ENCODE measurements at regions not wholly inside any gene's neighbourhood (a gene's known extent, or its start where the extent isn't known, plus 50 kb on each side); places are given as distances from the start of the nearest gene placed in this dataset.
"Not testable (repeated sequence)": the region's sequence is repeated elsewhere in the genome, so short reads cannot be mapped to it uniquely, and the experiment has no call there.

DNA sequence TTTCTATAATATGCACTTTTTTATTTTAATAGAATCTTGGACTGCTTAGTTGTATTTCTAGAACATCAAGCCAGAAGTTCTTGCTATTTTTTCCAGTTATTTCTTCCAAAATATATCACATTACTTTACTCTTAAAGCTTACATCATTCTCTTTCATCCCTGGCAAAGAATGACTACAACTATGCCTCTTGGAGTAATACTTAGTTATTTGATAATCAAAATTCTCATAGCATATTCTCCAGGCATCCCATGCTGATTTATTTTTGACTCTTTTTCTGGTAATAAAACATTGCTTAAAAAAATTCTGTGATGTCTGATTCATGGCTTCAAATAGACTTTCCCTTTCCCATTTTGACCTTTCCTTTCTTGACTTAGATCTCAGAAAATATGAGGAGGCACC, 118.7 kb upstream of the TSPAN8 start:
- peaks cover 9% of the 10 kb centered on the region for H3K9me3 Mint-ChIP-seq (ENCODE audit: low read depth)
- DNase-seq (ENCODE audit: low spot score, unreplicated experiment): no peak
- peaks cover 1% of the 10 kb centered on the region for H3K4me1 Mint-ChIP-seq (ENCODE audit: low read depth)
- no peaks in the 10 kb centered on the region for H3K36me3 Mint-ChIP-seq (ENCODE audit: insufficient read depth)
- H3K27me3 Mint-ChIP-seq: no peaks in the 10 kb centered on the region
- H3K27ac Mint-ChIP-seq: no peak overlapping the region
- TF ChIP-seq, protein P1, sequence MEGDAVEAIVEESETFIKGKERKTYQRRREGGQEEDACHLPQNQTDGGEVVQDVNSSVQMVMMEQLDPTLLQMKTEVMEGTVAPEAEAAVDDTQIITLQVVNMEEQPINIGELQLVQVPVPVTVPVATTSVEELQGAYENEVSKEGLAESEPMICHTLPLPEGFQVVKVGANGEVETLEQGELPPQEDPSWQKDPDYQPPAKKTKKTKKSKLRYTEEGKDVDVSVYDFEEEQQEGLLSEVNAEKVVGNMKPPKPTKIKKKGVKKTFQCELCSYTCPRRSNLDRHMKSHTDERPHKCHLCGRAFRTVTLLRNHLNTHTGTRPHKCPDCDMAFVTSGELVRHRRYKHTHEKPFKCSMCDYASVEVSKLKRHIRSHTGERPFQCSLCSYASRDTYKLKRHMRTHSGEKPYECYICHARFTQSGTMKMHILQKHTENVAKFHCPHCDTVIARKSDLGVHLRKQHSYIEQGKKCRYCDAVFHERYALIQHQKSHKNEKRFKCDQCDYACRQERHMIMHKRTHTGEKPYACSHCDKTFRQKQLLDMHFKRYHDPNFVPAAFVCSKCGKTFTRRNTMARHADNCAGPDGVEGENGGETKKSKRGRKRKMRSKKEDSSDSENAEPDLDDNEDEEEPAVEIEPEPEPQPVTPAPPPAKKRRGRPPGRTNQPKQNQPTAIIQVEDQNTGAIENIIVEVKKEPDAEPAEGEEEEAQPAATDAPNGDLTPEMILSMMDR (IDR thresholded peaks at IDR 0.05; ENCODE audit: unreplicated experiment): no peak
- H3K4me3 Mint-ChIP-seq (ENCODE audit: low read depth): no peak overlapping the region

DNA sequence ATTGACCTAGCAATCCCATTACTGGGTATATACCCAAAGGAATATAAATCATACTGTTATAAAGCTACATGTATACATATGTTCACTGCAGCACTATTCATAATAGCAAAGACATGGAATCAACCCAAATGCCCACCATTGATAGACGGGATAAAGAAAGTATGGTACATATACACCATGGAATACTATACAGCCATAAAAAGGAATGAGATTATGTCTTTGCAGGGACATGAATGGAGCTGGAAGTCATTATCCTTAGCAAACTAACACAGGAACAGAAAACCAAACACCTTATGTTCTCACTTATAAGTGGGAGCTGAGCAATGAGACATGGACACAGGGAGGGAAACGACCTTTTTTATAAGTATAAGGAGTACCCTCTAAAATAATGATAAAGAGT, 113.0 kb upstream of the TSPAN8 start:
- not testable (repeated sequence) for H3K27ac Mint-ChIP-seq; H3K36me3 Mint-ChIP-seq (ENCODE audit: insufficient read depth); H3K4me3 Mint-ChIP-seq (ENCODE audit: low read depth); DNase-seq (ENCODE audit: low spot score, unreplicated experiment); H3K4me1 Mint-ChIP-seq (ENCODE audit: low read depth); H3K27me3 Mint-ChIP-seq
- peaks cover 17% of the 10 kb centered on the region for H3K9me3 Mint-ChIP-seq (ENCODE audit: low read depth)

DNA sequence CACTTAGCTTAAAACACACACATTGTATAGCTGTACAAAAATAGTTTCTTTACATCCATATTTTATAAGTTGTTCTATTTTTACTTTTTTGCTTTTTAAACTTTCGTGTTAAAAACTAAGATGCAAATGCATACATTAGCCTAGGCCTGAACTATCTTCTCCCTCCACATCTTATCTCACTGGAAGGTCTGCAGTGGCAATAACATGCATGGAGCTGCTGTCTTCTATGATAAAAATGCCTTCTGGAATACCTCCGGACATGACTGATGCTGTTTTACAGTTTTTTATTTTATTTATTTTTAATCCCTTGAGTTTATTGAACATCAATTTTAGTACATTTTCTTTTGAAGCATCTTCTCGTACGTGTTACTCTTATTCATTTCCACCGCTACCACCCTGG, 112.3 kb upstream of the TSPAN8 start:
- H3K4me1 Mint-ChIP-seq (ENCODE audit: low read depth): peaks cover 8% of the 10 kb centered on the region
- TF ChIP-seq, protein P1 (IDR thresholded peaks at IDR 0.05; ENCODE audit: unreplicated experiment): no peak
- H3K9me3 Mint-ChIP-seq (ENCODE audit: low read depth): peaks cover 17% of the 10 kb centered on the region
- no peak for DNase-seq (ENCODE audit: low spot score, unreplicated experiment)
- H3K36me3 Mint-ChIP-seq (ENCODE audit: insufficient read depth): no peaks in the 10 kb centered on the region
- H3K27ac Mint-ChIP-seq: no peak overlapping the region
- no peak overlapping the region for H3K4me3 Mint-ChIP-seq (ENCODE audit: low read depth)
- no peaks in the 10 kb centered on the region for H3K27me3 Mint-ChIP-seq

- no peak overlapping the region for H3K4me3 Mint-ChIP-seq (ENCODE audit: low read depth)
- no peaks in the 10 kb centered on the region for H3K27me3 Mint-ChIP-seq
- H3K9me3 Mint-ChIP-seq (ENCODE audit: low read depth): peaks cover 17% of the 10 kb centered on the region
- H3K27ac Mint-ChIP-seq: no peak overlapping the region
- H3K4me1 Mint-ChIP-seq (ENCODE audit: low read depth): peaks cover 8% of the 10 kb centered on the region
- TF ChIP-seq, protein P1 (IDR thresholded peaks at IDR 0.05; ENCODE audit: unreplicated experiment): no peak
- no peaks in the 10 kb centered on the region for H3K36me3 Mint-ChIP-seq (ENCODE audit: insufficient read depth)
- no peak for DNase-seq (ENCODE audit: low spot score, unreplicated experiment)
These were observed 111.4 kb upstream of the TSPAN8 start for GRCh38 chr12:71269281-71269598.

GRCh38 chr12:71268598-71269280, 110.9 kb upstream of the TSPAN8 start:
- Mint-ChIP-seq H3K27ac (peak overlapping the region; percentile 29), H3K36me3 (ENCODE audit: insufficient read depth) (no peaks in the 10 kb centered on the region), H3K4me3 (ENCODE audit: low read depth) (no peak overlapping the region), H3K27me3 (no peaks in the 10 kb centered on the region), H3K9me3 (ENCODE audit: low read depth) (peaks cover 16% of the 10 kb centered on the region), H3K4me1 (ENCODE audit: low read depth) (peaks cover 8% of the 10 kb centered on the region)
- TF ChIP-seq, protein P1 (IDR thresholded peaks at IDR 0.05; ENCODE audit: unreplicated experiment): no peak
- no peak for DNase-seq (ENCODE audit: low spot score, unreplicated experiment)

GRCh38 chr12:71266606-71267005, 108.8 kb upstream of the TSPAN8 start:
- H3K9me3 Mint-ChIP-seq (ENCODE audit: low read depth): peaks cover 14% of the 10 kb centered on the region
- no peak overlapping the region for H3K27ac Mint-ChIP-seq
- DNase-seq (ENCODE audit: low spot score, unreplicated experiment): no peak
- no peaks in the 10 kb centered on the region for H3K27me3 Mint-ChIP-seq
- H3K4me3 Mint-ChIP-seq (ENCODE audit: low read depth): no peak overlapping the region
- TF ChIP-seq, protein P1 (IDR thresholded peaks at IDR 0.05; ENCODE audit: unreplicated experiment): no peak
- H3K4me1 Mint-ChIP-seq (ENCODE audit: low read depth): peaks cover 8% of the 10 kb centered on the region
- no peaks in the 10 kb centered on the region for H3K36me3 Mint-ChIP-seq (ENCODE audit: insufficient read depth)

DNA sequence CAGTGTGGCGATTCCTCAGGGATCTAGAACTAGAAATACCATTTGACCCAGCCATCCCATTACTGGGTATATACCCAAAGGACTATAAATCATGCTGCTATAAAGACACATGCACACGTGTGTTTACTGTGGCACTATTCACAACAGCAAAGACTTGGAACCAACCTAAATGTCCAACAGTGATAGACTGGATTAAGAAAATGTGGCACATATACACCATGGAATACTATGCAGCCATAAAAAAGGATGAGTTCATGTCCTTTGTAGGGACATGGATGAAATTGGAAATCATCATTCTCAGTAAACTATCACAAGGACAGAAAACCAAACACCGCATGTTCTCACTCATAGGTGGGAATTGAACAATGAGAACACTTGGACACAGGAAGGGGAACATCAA, 107.9 kb upstream of the TSPAN8 start:
- H3K4me1 Mint-ChIP-seq (ENCODE audit: low read depth); H3K27me3 Mint-ChIP-seq; H3K4me3 Mint-ChIP-seq (ENCODE audit: low read depth); H3K36me3 Mint-ChIP-seq (ENCODE audit: insufficient read depth); H3K27ac Mint-ChIP-seq; DNase-seq (ENCODE audit: low spot score, unreplicated experiment): not testable (repeated sequence)
- peaks cover 13% of the 10 kb centered on the region for H3K9me3 Mint-ChIP-seq (ENCODE audit: low read depth)

All from progenitor cell of endocrine pancreas (in vitro differentiated cells).